Prostate gland (tissue), 2 donors: ENCODE measurements at regions not wholly inside any gene's neighbourhood (a gene's known extent, or its start where the extent isn't known, plus 50 kb on each side); places are given as distances from the start of the nearest gene placed in this dataset.

Experiments
- POLR2A ChIP-seq: fragments of 450-650 bp; IDR thresholded peaks from one replicate; pipeline ENCODE4 v1.6.1; 2016; ENCODE audit warnings: antibody characterized with exemption, mild to moderate bottlenecking
- TF ChIP-seq, protein P1 (sequence below), 4 experiments: fragments of 200-600 bp in 2 of 4; fragments of 450-650 bp in 2 of 4; sonication (generic) in 2 of 4; IDR thresholded peaks; 1 replicate in 3 of 4; 2 replicates in 1 of 4; pipeline ENCODE4 v1.5.1; 2016 to 2019; ENCODE audit warnings: antibody characterized with exemption in 4 of 4, mild to moderate bottlenecking in 2 of 4, moderate library complexity in 2 of 4

DNA sequence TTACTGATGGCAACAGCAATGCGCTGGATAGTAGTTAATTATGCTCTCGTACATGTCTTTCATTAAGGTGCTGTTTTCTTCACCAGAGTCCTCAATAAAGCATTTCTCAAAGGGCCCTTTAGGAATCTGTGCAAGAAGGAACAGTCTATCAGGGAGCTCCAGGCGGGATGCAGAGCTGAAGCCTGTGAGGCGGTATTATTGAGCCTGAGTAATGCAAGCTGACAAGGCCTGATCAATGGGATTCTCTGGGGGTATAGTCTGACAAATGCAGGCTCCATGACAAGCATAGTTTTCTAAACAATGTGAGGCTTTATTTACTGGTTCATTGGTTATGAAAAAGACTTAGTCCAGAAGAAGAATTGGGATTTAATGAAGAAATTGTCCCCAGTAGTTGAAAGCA lies 530.9 kb upstream of the CBLB start:
- TF ChIP-seq POLR2A: no peak
- TF ChIP-seq, protein P1, sequence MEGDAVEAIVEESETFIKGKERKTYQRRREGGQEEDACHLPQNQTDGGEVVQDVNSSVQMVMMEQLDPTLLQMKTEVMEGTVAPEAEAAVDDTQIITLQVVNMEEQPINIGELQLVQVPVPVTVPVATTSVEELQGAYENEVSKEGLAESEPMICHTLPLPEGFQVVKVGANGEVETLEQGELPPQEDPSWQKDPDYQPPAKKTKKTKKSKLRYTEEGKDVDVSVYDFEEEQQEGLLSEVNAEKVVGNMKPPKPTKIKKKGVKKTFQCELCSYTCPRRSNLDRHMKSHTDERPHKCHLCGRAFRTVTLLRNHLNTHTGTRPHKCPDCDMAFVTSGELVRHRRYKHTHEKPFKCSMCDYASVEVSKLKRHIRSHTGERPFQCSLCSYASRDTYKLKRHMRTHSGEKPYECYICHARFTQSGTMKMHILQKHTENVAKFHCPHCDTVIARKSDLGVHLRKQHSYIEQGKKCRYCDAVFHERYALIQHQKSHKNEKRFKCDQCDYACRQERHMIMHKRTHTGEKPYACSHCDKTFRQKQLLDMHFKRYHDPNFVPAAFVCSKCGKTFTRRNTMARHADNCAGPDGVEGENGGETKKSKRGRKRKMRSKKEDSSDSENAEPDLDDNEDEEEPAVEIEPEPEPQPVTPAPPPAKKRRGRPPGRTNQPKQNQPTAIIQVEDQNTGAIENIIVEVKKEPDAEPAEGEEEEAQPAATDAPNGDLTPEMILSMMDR (IDR thresholded peaks at IDR 0.05): no peak
